ENCODE measurements at regions not wholly inside any gene's neighbourhood (a gene's known extent, or its start where the extent isn't known, plus 50 kb on each side); places are given as distances from the start of the nearest gene placed in this dataset.

DNA sequence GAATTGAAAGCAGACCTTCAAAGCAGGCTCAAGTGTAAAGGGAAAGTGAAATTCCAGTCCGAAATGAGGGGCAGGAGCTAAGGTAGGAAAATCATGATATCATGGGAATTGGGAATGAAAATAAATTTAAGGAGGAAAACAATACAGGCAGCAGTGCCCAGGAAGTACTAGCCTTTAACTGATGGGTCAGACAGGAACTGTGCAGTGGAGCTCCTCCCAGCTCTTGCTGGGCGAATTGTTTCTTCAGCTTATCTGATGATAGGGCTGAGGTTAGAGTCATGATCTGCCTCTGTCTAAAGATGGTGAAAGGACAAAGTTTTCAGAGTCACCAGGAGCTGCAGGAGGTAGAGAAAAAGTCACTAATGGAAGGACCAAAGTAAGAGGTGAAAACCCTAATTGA lies 457.9 kb upstream of the PTCHD4 start:
- H3K4me3 ChIP-seq (ENCODE audit: control insufficient read depth in 1 of 7, extremely low read depth in 1 of 7, insufficient read depth in 4 of 7, low read depth in 2 of 7, low read length in 6 of 7), result no peak overlapping the region
- no peaks in the 10 kb centered on the region for H3K9me3 ChIP-seq (ENCODE audit: control extremely low read depth in 1 of 5, control insufficient read depth in 4 of 5, insufficient read depth in 2 of 5, low read depth in 1 of 5, low read length in 4 of 5)
- 88% methylated on average over 2 of the region's 2 CpGs for WGBS (ENCODE audit: insufficient coverage)
- no peak overlapping the region for H3K27ac ChIP-seq (ENCODE audit: insufficient read depth in 1 of 2, low read depth in 1 of 2, low read length in 2 of 2, poor library complexity in 1 of 2, severe bottlenecking in 2 of 2)
- no peaks in the 10 kb centered on the region for H3K27me3 ChIP-seq (replicated peaks in 2 of 5; ENCODE audit: control insufficient read depth in 4 of 5, insufficient read depth in 5 of 5, low read length in 4 of 5)
- no peaks in the 10 kb centered on the region for H3K4me1 ChIP-seq (ENCODE audit: control extremely low read depth in 1 of 4, control insufficient read depth in 4 of 4, insufficient read depth in 4 of 4, low read length in 3 of 4)
- no peaks in the 10 kb centered on the region for H3K36me3 ChIP-seq (ENCODE audit: control insufficient read depth in 4 of 4, insufficient read depth in 4 of 4, low read length in 3 of 4)
- ChIA-PET CTCF (no interaction called here), POLR2A (no interaction called here)
- DNase-seq, result no peak

DNA sequence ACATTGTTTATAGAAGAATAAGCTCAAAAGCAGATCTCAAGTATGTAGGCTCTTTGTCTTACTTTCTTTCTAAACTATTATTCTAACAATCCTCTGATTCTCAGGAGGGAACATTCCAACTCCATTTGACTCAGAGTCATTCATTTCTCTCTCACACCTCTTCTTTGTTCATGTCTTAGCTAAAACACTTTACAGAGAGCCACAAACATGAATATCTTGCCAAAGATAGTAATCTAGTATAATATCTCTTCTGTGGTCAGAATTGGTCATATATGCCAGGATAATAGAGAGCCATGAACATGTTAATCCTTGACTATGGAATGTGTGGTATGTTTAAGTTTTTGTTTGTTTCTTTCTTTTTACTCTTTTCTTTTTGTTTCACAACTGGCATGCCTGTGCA lies 456.0 kb upstream of the PTCHD4 start:
- POLR2A ChIA-PET, result no interaction called here
- Histone ChIP-seq H3K4me3 (ENCODE audit: control insufficient read depth in 1 of 7, extremely low read depth in 1 of 7, insufficient read depth in 4 of 7, low read depth in 2 of 7, low read length in 6 of 7) (no peak overlapping the region), H3K36me3 (ENCODE audit: control insufficient read depth in 4 of 4, insufficient read depth in 4 of 4, low read length in 3 of 4) (no peaks in the 10 kb centered on the region), H3K9me3 (ENCODE audit: control extremely low read depth in 1 of 5, control insufficient read depth in 4 of 5, insufficient read depth in 2 of 5, low read depth in 1 of 5, low read length in 4 of 5) (no peaks in the 10 kb centered on the region), H3K27me3 (replicated peaks in 2 of 5; ENCODE audit: control insufficient read depth in 4 of 5, insufficient read depth in 5 of 5, low read length in 4 of 5) (no peaks in the 10 kb centered on the region), H3K27ac (ENCODE audit: insufficient read depth in 1 of 2, low read depth in 1 of 2, low read length in 2 of 2, poor library complexity in 1 of 2, severe bottlenecking in 2 of 2) (no peak overlapping the region), H3K4me1 (ENCODE audit: control extremely low read depth in 1 of 4, control insufficient read depth in 4 of 4, insufficient read depth in 4 of 4, low read length in 3 of 4) (no peaks in the 10 kb centered on the region)
- CTCF ChIA-PET, result no interaction called here
- no peak for DNase-seq

DNA sequence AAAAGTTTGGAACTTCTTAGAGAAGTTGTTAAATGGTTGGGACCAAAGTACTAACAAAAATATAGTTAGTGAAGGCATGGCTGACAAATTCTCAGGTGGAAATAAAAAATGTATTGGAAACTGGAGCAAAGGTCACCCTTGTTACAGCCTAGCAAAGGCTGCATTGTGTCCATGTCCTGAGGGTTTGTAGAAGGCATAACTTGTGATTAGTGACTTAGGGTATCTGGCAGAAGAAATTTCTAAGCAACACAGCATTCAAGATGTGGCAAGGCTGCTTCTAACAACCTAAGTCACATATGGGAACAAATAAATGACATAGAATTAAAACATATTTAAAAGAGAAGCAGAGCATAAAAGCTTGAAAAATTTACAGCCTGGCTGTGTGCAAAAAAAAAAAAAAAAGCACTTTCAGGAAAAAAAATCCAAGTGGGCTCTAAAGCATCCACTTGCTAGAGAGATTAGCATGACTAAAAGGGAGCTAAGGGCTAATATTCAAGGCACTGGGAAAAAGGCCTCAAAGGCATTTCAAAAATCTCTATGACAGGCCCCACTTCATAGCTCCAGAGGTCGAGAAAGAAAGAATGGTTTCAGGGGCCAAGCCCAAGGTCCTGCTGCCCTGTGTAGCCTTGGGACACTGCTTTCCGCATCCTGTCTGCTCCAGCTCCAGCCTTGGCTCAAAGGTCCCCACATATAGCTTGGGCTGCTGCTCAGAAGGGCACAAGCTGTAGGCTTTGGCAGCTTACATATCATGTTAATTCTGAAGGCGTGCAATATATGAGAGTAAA lies 453.2 kb upstream of the PTCHD4 start:
- no peak for DNase-seq
- H3K4me1 ChIP-seq (ENCODE audit: control extremely low read depth in 1 of 4, control insufficient read depth in 4 of 4, insufficient read depth in 4 of 4, low read length in 3 of 4), result no peaks in the 10 kb centered on the region
- no peaks in the 10 kb centered on the region for H3K36me3 ChIP-seq (ENCODE audit: control insufficient read depth in 4 of 4, insufficient read depth in 4 of 4, low read length in 3 of 4)
- ChIA-PET CTCF (no interaction called here), POLR2A (interaction anchor here (0.6 kb wide), 1 partner anchor 87 kb away, joined by 4 read pairs; no protein-coding TSS in a partner anchor)
- WGBS (ENCODE audit: insufficient coverage), result 100% methylated on average over 3 of the region's 3 CpGs
- H3K27me3 ChIP-seq (replicated peaks in 2 of 5; ENCODE audit: control insufficient read depth in 4 of 5, insufficient read depth in 5 of 5, low read length in 4 of 5), result no peaks in the 10 kb centered on the region
- H3K27ac ChIP-seq (ENCODE audit: insufficient read depth in 1 of 2, low read depth in 1 of 2, low read length in 2 of 2, poor library complexity in 1 of 2, severe bottlenecking in 2 of 2), result no peak overlapping the region
- H3K9me3 ChIP-seq (ENCODE audit: control extremely low read depth in 1 of 5, control insufficient read depth in 4 of 5, insufficient read depth in 2 of 5, low read depth in 1 of 5, low read length in 4 of 5), result no peaks in the 10 kb centered on the region
- no peak overlapping the region for H3K4me3 ChIP-seq (ENCODE audit: control insufficient read depth in 1 of 7, extremely low read depth in 1 of 7, insufficient read depth in 4 of 7, low read depth in 2 of 7, low read length in 6 of 7)

DNA sequence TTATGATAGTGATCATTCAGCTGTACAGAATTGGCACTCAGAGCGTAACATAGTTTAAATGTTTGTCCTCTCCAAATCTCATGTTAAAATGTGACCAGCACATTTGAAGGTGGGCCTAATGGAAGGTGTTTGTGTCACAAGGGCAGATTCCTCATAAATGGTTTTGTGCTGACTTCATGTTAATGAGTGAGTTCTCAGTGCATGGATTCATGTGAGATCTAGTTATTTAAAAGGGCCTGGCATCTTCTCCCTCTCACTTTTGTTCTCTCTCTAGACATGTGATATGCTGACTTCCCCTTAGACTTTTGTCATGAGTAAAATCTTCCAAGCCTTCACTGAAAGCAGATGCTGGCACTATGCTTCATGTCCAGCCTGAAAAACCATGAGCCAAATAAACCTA lies 452.4 kb upstream of the PTCHD4 start:
- DNase-seq, result no peak
- 100% methylated on average over 1 of the region's 1 CpG for WGBS (ENCODE audit: insufficient coverage)
- ChIA-PET POLR2A (no interaction called here), CTCF (no interaction called here)
- no peaks in the 10 kb centered on the region for H3K4me1 ChIP-seq (ENCODE audit: control extremely low read depth in 1 of 4, control insufficient read depth in 4 of 4, insufficient read depth in 4 of 4, low read length in 3 of 4)
- H3K27ac ChIP-seq (ENCODE audit: insufficient read depth in 1 of 2, low read depth in 1 of 2, low read length in 2 of 2, poor library complexity in 1 of 2, severe bottlenecking in 2 of 2), result no peak overlapping the region
- H3K27me3 ChIP-seq (replicated peaks in 2 of 5; ENCODE audit: control insufficient read depth in 4 of 5, insufficient read depth in 5 of 5, low read length in 4 of 5), result no peaks in the 10 kb centered on the region
- H3K9me3 ChIP-seq (ENCODE audit: control extremely low read depth in 1 of 5, control insufficient read depth in 4 of 5, insufficient read depth in 2 of 5, low read depth in 1 of 5, low read length in 4 of 5), result no peaks in the 10 kb centered on the region
- no peak overlapping the region for H3K4me3 ChIP-seq (ENCODE audit: control insufficient read depth in 1 of 7, extremely low read depth in 1 of 7, insufficient read depth in 4 of 7, low read depth in 2 of 7, low read length in 6 of 7)
- no peaks in the 10 kb centered on the region for H3K36me3 ChIP-seq (ENCODE audit: control insufficient read depth in 4 of 4, insufficient read depth in 4 of 4, low read length in 3 of 4)

DNA sequence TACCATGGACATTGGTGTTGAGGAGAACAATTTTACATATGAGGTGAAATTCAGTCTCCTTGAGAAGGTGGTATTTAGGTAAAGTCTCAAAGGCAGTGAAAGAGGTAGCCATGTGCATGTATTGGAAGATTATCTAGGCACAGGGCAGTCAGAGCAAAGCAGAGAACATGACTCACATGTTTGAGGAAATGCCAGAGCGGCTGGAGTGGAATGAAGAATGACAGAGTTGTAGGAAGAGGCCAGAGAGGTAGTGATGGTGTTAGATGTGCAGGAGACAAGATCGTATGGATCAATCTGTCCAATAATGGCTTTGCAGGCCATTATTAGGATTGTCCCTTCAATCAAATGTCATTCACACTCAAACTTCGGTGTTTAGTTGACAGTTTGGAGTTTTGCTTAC lies 449.4 kb upstream of the PTCHD4 start:
- Histone ChIP-seq H3K9me3 (ENCODE audit: control extremely low read depth in 1 of 5, control insufficient read depth in 4 of 5, insufficient read depth in 2 of 5, low read depth in 1 of 5, low read length in 4 of 5) (no peaks in the 10 kb centered on the region), H3K27me3 (replicated peaks in 2 of 5; ENCODE audit: control insufficient read depth in 4 of 5, insufficient read depth in 5 of 5, low read length in 4 of 5) (no peaks in the 10 kb centered on the region), H3K4me1 (ENCODE audit: control extremely low read depth in 1 of 4, control insufficient read depth in 4 of 4, insufficient read depth in 4 of 4, low read length in 3 of 4) (no peaks in the 10 kb centered on the region), H3K36me3 (ENCODE audit: control insufficient read depth in 4 of 4, insufficient read depth in 4 of 4, low read length in 3 of 4) (no peaks in the 10 kb centered on the region), H3K27ac (ENCODE audit: insufficient read depth in 1 of 2, low read depth in 1 of 2, low read length in 2 of 2, poor library complexity in 1 of 2, severe bottlenecking in 2 of 2) (no peak overlapping the region), H3K4me3 (ENCODE audit: control insufficient read depth in 1 of 7, extremely low read depth in 1 of 7, insufficient read depth in 4 of 7, low read depth in 2 of 7, low read length in 6 of 7) (no peak overlapping the region)
- ChIA-PET CTCF (no interaction called here), POLR2A (no interaction called here)
- WGBS (ENCODE audit: insufficient coverage), result 75% methylated on average over 2 of the region's 3 CpGs
- no peak for DNase-seq

DNA sequence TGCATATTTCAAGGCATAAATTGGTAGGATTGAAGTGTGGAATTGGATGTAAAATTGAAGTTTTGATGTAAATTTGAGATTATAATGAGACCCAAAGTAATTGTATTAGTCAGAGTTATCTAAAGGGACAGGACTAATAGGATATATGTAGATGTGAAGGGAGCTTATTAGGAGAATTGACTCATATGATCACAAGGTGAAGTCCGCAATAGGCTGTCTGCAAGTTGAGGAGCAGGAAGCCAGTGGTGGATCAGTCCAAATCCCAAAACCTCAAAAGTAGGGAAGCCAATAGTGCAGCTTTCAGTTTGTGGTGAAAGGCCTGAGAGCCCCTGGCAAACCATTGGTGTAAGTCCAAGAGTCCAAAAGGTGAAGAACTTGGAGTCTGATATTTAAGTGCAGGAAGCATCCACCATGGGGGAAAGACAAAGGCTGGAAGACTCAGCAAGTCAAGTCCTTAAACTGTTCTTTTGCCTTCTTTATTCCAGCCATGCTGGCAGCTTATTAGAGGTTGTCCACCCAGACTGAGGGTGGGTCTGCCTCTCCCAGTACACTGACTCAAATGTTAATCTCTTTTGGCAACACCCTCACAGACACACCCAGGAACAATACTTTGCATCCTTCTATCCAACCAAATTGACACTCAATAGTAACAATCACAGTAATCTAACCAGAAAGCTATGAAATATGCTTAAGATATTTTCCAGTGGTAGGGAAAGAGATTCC lies 442.6 kb upstream of the PTCHD4 start:
- WGBS (ENCODE audit: insufficient coverage), result 100% methylated on average over 1 of the region's 1 CpG
- Histone ChIP-seq H3K27ac (ENCODE audit: insufficient read depth in 1 of 2, low read depth in 1 of 2, low read length in 2 of 2, poor library complexity in 1 of 2, severe bottlenecking in 2 of 2) (no peak overlapping the region), H3K27me3 (replicated peaks in 2 of 5; ENCODE audit: control insufficient read depth in 4 of 5, insufficient read depth in 5 of 5, low read length in 4 of 5) (no peaks in the 10 kb centered on the region), H3K9me3 (ENCODE audit: control extremely low read depth in 1 of 5, control insufficient read depth in 4 of 5, insufficient read depth in 2 of 5, low read depth in 1 of 5, low read length in 4 of 5) (no peaks in the 10 kb centered on the region), H3K4me1 (ENCODE audit: control extremely low read depth in 1 of 4, control insufficient read depth in 4 of 4, insufficient read depth in 4 of 4, low read length in 3 of 4) (no peaks in the 10 kb centered on the region), H3K4me3 (ENCODE audit: control insufficient read depth in 1 of 7, extremely low read depth in 1 of 7, insufficient read depth in 4 of 7, low read depth in 2 of 7, low read length in 6 of 7) (no peak overlapping the region), H3K36me3 (ENCODE audit: control insufficient read depth in 4 of 4, insufficient read depth in 4 of 4, low read length in 3 of 4) (no peaks in the 10 kb centered on the region)
- POLR2A ChIA-PET, result no interaction called here
- DNase-seq, result no peak
- CTCF ChIA-PET, result no interaction called here

DNA sequence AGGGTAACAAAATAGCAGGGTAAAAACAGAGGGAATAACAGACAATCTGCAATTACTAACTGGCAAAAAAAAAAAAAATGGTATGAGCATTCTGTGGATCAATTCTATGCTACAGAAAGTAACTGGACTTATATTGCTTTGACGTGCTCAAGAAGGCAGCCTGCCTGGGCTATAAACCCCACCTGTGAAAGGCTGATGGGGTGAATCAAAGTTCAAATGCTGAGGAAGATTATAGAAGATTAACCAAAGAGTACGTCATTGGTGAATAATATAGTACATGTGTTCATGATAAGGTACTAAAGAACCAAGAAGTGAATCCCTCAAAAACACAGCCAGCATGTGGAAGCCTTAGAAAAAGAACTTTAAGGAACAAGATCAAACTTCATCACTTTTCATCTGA lies 441.9 kb upstream of the PTCHD4 start:
- Histone ChIP-seq H3K36me3 (ENCODE audit: control insufficient read depth in 4 of 4, insufficient read depth in 4 of 4, low read length in 3 of 4) (no peaks in the 10 kb centered on the region), H3K27ac (ENCODE audit: insufficient read depth in 1 of 2, low read depth in 1 of 2, low read length in 2 of 2, poor library complexity in 1 of 2, severe bottlenecking in 2 of 2) (no peak overlapping the region), H3K27me3 (replicated peaks in 2 of 5; ENCODE audit: control insufficient read depth in 4 of 5, insufficient read depth in 5 of 5, low read length in 4 of 5) (no peaks in the 10 kb centered on the region), H3K4me1 (ENCODE audit: control extremely low read depth in 1 of 4, control insufficient read depth in 4 of 4, insufficient read depth in 4 of 4, low read length in 3 of 4) (no peaks in the 10 kb centered on the region), H3K9me3 (ENCODE audit: control extremely low read depth in 1 of 5, control insufficient read depth in 4 of 5, insufficient read depth in 2 of 5, low read depth in 1 of 5, low read length in 4 of 5) (no peaks in the 10 kb centered on the region), H3K4me3 (ENCODE audit: control insufficient read depth in 1 of 7, extremely low read depth in 1 of 7, insufficient read depth in 4 of 7, low read depth in 2 of 7, low read length in 6 of 7) (no peak overlapping the region)
- POLR2A ChIA-PET, result no interaction called here
- CTCF ChIA-PET, result interaction anchor here (0.6 kb wide), 1 partner anchor 1354 kb away, joined by 3 read pairs; no protein-coding TSS in a partner anchor
- no peak for DNase-seq
- 100% methylated on average over 2 of the region's 2 CpGs for WGBS (ENCODE audit: insufficient coverage)
